ENCODE measurements at regions not wholly inside any gene's neighbourhood (a gene's known extent, or its start where the extent isn't known, plus 50 kb on each side); places are given as distances from the start of the nearest gene placed in this dataset.

- no peak for DNase-seq (ENCODE audit: low spot score)
- TF ChIP-seq HMGA2 (CRISPR knock-in tag; IDR thresholded peaks at IDR 0.05) (no peak), E2F4 (CRISPR knock-in tag; IDR thresholded peaks at IDR 0.05; ENCODE audit: borderline replicate concordance, low read depth) (no peak), IRF1 (CRISPR knock-in tag; IDR thresholded peaks at IDR 0.05) (no peak), ETV6 (CRISPR knock-in tag; IDR thresholded peaks at IDR 0.05) (no peak), MXD4 (CRISPR knock-in tag; IDR thresholded peaks at IDR 0.05; ENCODE audit: borderline replicate concordance) (no peak), E2F1 (CRISPR knock-in tag; IDR thresholded peaks at IDR 0.05) (no peak), SOX15 (CRISPR knock-in tag; IDR thresholded peaks at IDR 0.05) (no peak), TEAD4 (CRISPR knock-in tag; IDR thresholded peaks at IDR 0.05) (no peak), MYBL2 (CRISPR knock-in tag; IDR thresholded peaks at IDR 0.05) (no peak), NR1H2 (CRISPR knock-in tag; IDR thresholded peaks at IDR 0.05) (no peak), ZNF121 (CRISPR knock-in tag; IDR thresholded peaks at IDR 0.05) (no peak), ESRRA (CRISPR knock-in tag; IDR thresholded peaks at IDR 0.05; ENCODE audit: borderline replicate concordance) (no peak), ZSCAN18 (CRISPR knock-in tag; IDR thresholded peaks at IDR 0.05) (no peak), IRF2 (CRISPR knock-in tag; IDR thresholded peaks at IDR 0.05; ENCODE audit: borderline replicate concordance, low read depth) (no peak), ZNF423 (CRISPR knock-in tag; IDR thresholded peaks at IDR 0.05) (no peak), STAT6 (CRISPR knock-in tag; conservative IDR thresholded peaks at IDR 0.05; ENCODE audit: low read depth) (no peak), USF2 (CRISPR knock-in tag; IDR thresholded peaks at IDR 0.05) (no peak), MLX (CRISPR knock-in tag; IDR thresholded peaks at IDR 0.05) (no peak), RELA (CRISPR knock-in tag; IDR thresholded peaks at IDR 0.05; ENCODE audit: borderline replicate concordance) (no peak), FOXJ3 (CRISPR knock-in tag; IDR thresholded peaks at IDR 0.05; ENCODE audit: borderline replicate concordance) (no peak)
- ChIA-PET POLR2A (no interaction called here), CTCF (no interaction called here)
- Mint-ChIP-seq H3K27ac (no peak overlapping the region), H3K4me1 (no peaks in the 10 kb centered on the region), H3K4me3 (no peak overlapping the region), H3K36me3 (no peaks in the 10 kb centered on the region), H3K9me3 (no peaks in the 10 kb centered on the region), H3K27me3 (ENCODE audit: low read depth) (no peaks in the 10 kb centered on the region; the same call in 1 of the 2 replicates)
- no peak for ATAC-seq
Measured at GRCh38 chr22:44648085-44648820, 53.8 kb upstream of the PRR5 start.

Data from WTC11 (cell line).